ENCODE measurements at regions not wholly inside any gene's neighbourhood (a gene's known extent, or its start where the extent isn't known, plus 50 kb on each side); places are given as distances from the start of the nearest gene placed in this dataset.

DNA sequence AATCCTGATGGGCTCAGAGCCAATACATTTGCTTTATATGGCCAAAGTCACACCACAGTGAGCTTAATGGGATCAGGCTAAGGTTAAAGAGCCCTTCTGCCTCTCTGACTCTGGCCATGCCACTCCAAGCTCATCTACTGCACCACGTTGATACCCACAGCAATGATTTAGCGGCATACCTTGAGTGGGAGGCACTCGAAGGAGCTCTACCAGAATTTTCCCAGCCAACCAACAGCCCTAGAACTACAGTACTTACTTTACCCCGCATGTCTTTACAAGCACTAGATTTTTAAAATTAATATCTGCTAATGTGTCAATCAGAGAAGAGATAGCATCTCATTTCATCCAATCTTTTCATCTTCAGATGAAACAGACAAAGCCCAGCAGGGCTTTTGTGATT is 300.5 kb downstream of the GRIN2B start:
- TF ChIP-seq, protein P1, sequence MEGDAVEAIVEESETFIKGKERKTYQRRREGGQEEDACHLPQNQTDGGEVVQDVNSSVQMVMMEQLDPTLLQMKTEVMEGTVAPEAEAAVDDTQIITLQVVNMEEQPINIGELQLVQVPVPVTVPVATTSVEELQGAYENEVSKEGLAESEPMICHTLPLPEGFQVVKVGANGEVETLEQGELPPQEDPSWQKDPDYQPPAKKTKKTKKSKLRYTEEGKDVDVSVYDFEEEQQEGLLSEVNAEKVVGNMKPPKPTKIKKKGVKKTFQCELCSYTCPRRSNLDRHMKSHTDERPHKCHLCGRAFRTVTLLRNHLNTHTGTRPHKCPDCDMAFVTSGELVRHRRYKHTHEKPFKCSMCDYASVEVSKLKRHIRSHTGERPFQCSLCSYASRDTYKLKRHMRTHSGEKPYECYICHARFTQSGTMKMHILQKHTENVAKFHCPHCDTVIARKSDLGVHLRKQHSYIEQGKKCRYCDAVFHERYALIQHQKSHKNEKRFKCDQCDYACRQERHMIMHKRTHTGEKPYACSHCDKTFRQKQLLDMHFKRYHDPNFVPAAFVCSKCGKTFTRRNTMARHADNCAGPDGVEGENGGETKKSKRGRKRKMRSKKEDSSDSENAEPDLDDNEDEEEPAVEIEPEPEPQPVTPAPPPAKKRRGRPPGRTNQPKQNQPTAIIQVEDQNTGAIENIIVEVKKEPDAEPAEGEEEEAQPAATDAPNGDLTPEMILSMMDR (IDR thresholded peaks at IDR 0.05), result no peak
- TF ChIP-seq POLR2A (IDR thresholded peaks at IDR 0.05), result no peak
